H1 (cell line): ENCODE measurements at regions not wholly inside any gene's neighbourhood (a gene's known extent, or its start where the extent isn't known, plus 50 kb on each side); places are given as distances from the start of the nearest gene placed in this dataset.

Source experiments
- CTCF ChIA-PET: fragments of 300-600 bp; sonication (Branson Sonifier 250); formaldehyde crosslinking; loops from one replicate; lab custom pipeline; 2021; ENCODE audit not compliant: partially characterized antibody; lab: Charles Lee
- POLR2A ChIA-PET: fragments of 300-600 bp; sonication (Branson Sonifier 250); formaldehyde crosslinking; loops from one replicate; lab custom pipeline; 2021; ENCODE audit warnings: inconsistent platforms; ENCODE audit not compliant: partially characterized antibody; lab: Charles Lee
- DNase-seq, 2 experiments: peaks; one replicate each; pipeline versions ENCODE4 v3.0.0 to v3.0.0-alpha.2; 2010 to 2022; ENCODE audit warnings: low spot score in 2 of 2, low read depth in 1 of 2, mixed read lengths in 1 of 2
- FAIRE-seq: peaks from 2 replicates; lab custom pipeline; 2011; peaks lifted over from hg19 to GRCh38; lab: Jason Lieb, UNC
- H2AFZ ChIP-seq: 2 replicates; pipeline ENCODE4 v1.8.1; 2012; ENCODE audit warnings: low read length, inconsistent platforms
- H2AK5ac ChIP-seq: 2 replicates; pipeline ENCODE4 v1.6.1; 2013; ENCODE audit warnings: low read depth, low read length
- H2BK120ac ChIP-seq: replicated peaks from 2 replicates; pipeline ENCODE3; 2013; ENCODE audit warnings: low read depth, low read length, inconsistent platforms
- H2BK12ac ChIP-seq: 2 replicates; pipeline ENCODE4 v1.6.1; 2013; ENCODE audit warnings: low read depth, low read length
- H2BK15ac ChIP-seq: 2 replicates; pipeline ENCODE4 v1.6.1; 2013; ENCODE audit warnings: low read length
- H2BK20ac ChIP-seq: 2 replicates; pipeline ENCODE4 v1.6.1; 2013; ENCODE audit warnings: low read length
- H2BK5ac ChIP-seq: 2 replicates; pipeline ENCODE4 v1.6.1; 2013; ENCODE audit warnings: low read depth, low read length
- H3K14ac ChIP-seq: 2 replicates; pipeline ENCODE4 v1.6.1; 2013; ENCODE audit warnings: inconsistent platforms; ENCODE audit not compliant: insufficient read length
- H3K18ac ChIP-seq: 2 replicates; pipeline ENCODE4 v1.6.1; 2013; ENCODE audit warnings: low read length; ENCODE audit errors: extremely low read depth
- H3K23ac ChIP-seq: 2 replicates; pipeline ENCODE4 v1.6.1; 2013; ENCODE audit warnings: inconsistent platforms; ENCODE audit not compliant: insufficient read length
- H3K23me2 ChIP-seq: 2 replicates; pipeline ENCODE4 v1.6.1; 2013; ENCODE audit warnings: low read depth, low read length
- H3K27ac ChIP-seq: 2 replicates; pipeline ENCODE4 v1.6.1; 2011; ENCODE audit warnings: low read depth, low read length, inconsistent platforms
- H3K27me3 ChIP-seq, 4 experiments: replicated peaks in 1 of 4; 1 replicate in 1 of 4; 2 replicates in 3 of 4; pipeline versions ENCODE4 v1.6.1 to v1.8.1; 2011 to 2013; ENCODE audit warnings: low read length in 3 of 4, mild to moderate bottlenecking in 3 of 4, inconsistent platforms in 2 of 4, mixed read lengths in 2 of 4, moderate library complexity in 1 of 4; ENCODE audit not compliant: control insufficient read depth in 3 of 4, insufficient read depth in 3 of 4; ENCODE audit errors: extremely low read depth in 1 of 4
- H3K36me3 ChIP-seq, 4 experiments: 2 replicates each; pipeline versions ENCODE4 v1.6.1 to v1.8.1; 2011 to 2013; ENCODE audit warnings: mild to moderate bottlenecking in 4 of 4, low read length in 3 of 4, moderate library complexity in 2 of 4, control low read depth in 1 of 4, inconsistent platforms in 1 of 4; ENCODE audit not compliant: insufficient read depth in 4 of 4, control insufficient read depth in 2 of 4
- H3K4ac ChIP-seq: replicated peaks from 2 replicates; pipeline ENCODE3; 2013; ENCODE audit warnings: low read length, low read depth, mixed read lengths, inconsistent platforms; ENCODE audit not compliant: insufficient read length
- H3K4me1 ChIP-seq, 4 experiments: replicated peaks in 1 of 4; 1 replicate in 1 of 4; 2 replicates in 3 of 4; pipeline versions ENCODE4 v1.6.1 to v1.8.1; 2011 to 2013; ENCODE audit warnings: low read length in 3 of 4, inconsistent platforms in 2 of 4, mixed read lengths in 1 of 4; ENCODE audit not compliant: insufficient read depth in 4 of 4, control insufficient read depth in 3 of 4
- H3K4me2 ChIP-seq, 2 experiments: 2 replicates each; pipeline versions ENCODE4 v1.6.1 to v1.8.1; 2011 to 2013; ENCODE audit warnings: low read depth in 2 of 2, low read length in 2 of 2, control low read depth in 1 of 2, inconsistent platforms in 1 of 2, mild to moderate bottlenecking in 1 of 2; ENCODE audit not compliant: insufficient read depth in 1 of 2
- H3K4me3 ChIP-seq, 4 experiments: fragments of 200-600, 300-600 bp in 1 of 4; sonication (generic), shearing (Covaris generic), sonication (Bioruptor Twin) in 1 of 4; 2 replicates each; pipeline versions ENCODE4 v1.5.1 to v1.8.1; 2011 to 2016; ENCODE audit warnings: low read length in 4 of 4, low read depth in 3 of 4, control low read depth in 2 of 4, inconsistent platforms in 2 of 4, mild to moderate bottlenecking in 2 of 4, mixed read lengths in 1 of 4, moderate library complexity in 1 of 4; ENCODE audit not compliant: insufficient read depth in 2 of 4; ENCODE audit errors: extremely low read depth in 1 of 4
- H3K56ac ChIP-seq: replicated peaks from 2 replicates; pipeline ENCODE3; 2013; ENCODE audit warnings: low read depth, mild to moderate bottlenecking, mixed read lengths, low read length, inconsistent platforms; ENCODE audit not compliant: insufficient read length
- H3K79me1 ChIP-seq: 2 replicates; pipeline ENCODE4 v1.6.1; 2013; ENCODE audit warnings: low read depth, low read length, control low read depth
- H3K79me2 ChIP-seq, 2 experiments: 2 replicates each; pipeline versions ENCODE4 v1.6.1 to v1.8.1; 2012 to 2013; ENCODE audit warnings: low read length in 2 of 2, mild to moderate bottlenecking in 2 of 2, inconsistent platforms in 1 of 2; ENCODE audit not compliant: insufficient read depth in 2 of 2, control insufficient read depth in 1 of 2
- H3K9ac ChIP-seq, 4 experiments: replicated peaks in 1 of 4; 1 replicate in 1 of 4; 2 replicates in 3 of 4; pipeline versions ENCODE4 v1.6.1 to v1.8.1; 2011 to 2013; ENCODE audit warnings: low read depth in 3 of 4, low read length in 3 of 4, control low read depth in 2 of 4, mild to moderate bottlenecking in 2 of 4, moderate library complexity in 2 of 4, inconsistent platforms in 1 of 4; ENCODE audit errors: extremely low read depth in 1 of 4
- H3K9me3 ChIP-seq, 2 experiments: 2 replicates each; pipeline versions ENCODE4 v1.6.1 to v1.8.1; 2012 to 2013; ENCODE audit warnings: mild to moderate bottlenecking in 2 of 2, moderate library complexity in 2 of 2, control low read depth in 1 of 2, inconsistent platforms in 1 of 2, low read depth in 1 of 2, low read length in 1 of 2, mixed read lengths in 1 of 2; ENCODE audit not compliant: insufficient read depth in 2 of 2
- H4K20me1 ChIP-seq, 2 experiments: replicated peaks in 1 of 2; 2 replicates each; pipeline versions ENCODE3 to v1.8.1; 2011 to 2013; ENCODE audit warnings: inconsistent platforms in 2 of 2, low read length in 2 of 2, mild to moderate bottlenecking in 1 of 2; ENCODE audit not compliant: insufficient read depth in 2 of 2, control insufficient read depth in 1 of 2
- H4K5ac ChIP-seq: 2 replicates; pipeline ENCODE4 v1.6.1; 2013; ENCODE audit warnings: low read length, low read depth, mixed read lengths, inconsistent platforms; ENCODE audit not compliant: insufficient read length
- H4K8ac ChIP-seq: 2 replicates; pipeline ENCODE4 v1.8.0; 2013; ENCODE audit warnings: mild to moderate bottlenecking, moderate library complexity, low read length, inconsistent platforms; ENCODE audit not compliant: insufficient read depth; ENCODE audit errors: extremely low read depth
- H4K91ac ChIP-seq: replicated peaks from 2 replicates; pipeline ENCODE3; 2013; ENCODE audit warnings: low read length, mixed read lengths, inconsistent platforms; ENCODE audit not compliant: insufficient read length
- CBX5 ChIP-seq: fragments of 300-800, 300-1000 bp; sonication (generic); IDR thresholded peaks from 2 replicates; pipeline ENCODE4 v1.7.1; 2016; ENCODE audit warnings: antibody characterized with exemption, low read length, low read depth
- CEBPB ChIP-seq: IDR thresholded peaks from 2 replicates; pipeline ENCODE4 v1.6.1; 2012; ENCODE audit warnings: low read depth, low read length
- EGR1 ChIP-seq: IDR thresholded peaks from 2 replicates; pipeline ENCODE4 v1.6.1; 2011; ENCODE audit warnings: low read depth, low read length, borderline replicate concordance
- KDM5A ChIP-seq: fragments of 200-600 bp; IDR thresholded peaks from 2 replicates; pipeline ENCODE4 v1.7.1; 2012; ENCODE audit warnings: mild to moderate bottlenecking, low read length, inconsistent platforms, mixed read lengths
- MAFK ChIP-seq: IDR thresholded peaks from 2 replicates; pipeline ENCODE4 v1.6.1; 2012; ENCODE audit warnings: low read depth, mild to moderate bottlenecking, improper control_type of control experiment, low read length
- NANOG ChIP-seq: IDR thresholded peaks from 2 replicates; pipeline ENCODE4 v1.6.1; 2011; ENCODE audit warnings: low read length, low read depth, mild to moderate bottlenecking, inconsistent platforms; ENCODE audit not compliant: insufficient read depth, poor library complexity, severe bottlenecking
- SP4 ChIP-seq: IDR thresholded peaks from 2 replicates; pipeline ENCODE4 v1.6.1; 2012; ENCODE audit warnings: low read length, inconsistent platforms
- TAF7 ChIP-seq: optimal IDR thresholded peaks from 2 replicates; pipeline ENCODE3; 2011; ENCODE audit warnings: low read depth, mild to moderate bottlenecking, inconsistent platforms, low read length, moderate library complexity, borderline replicate concordance
- WGBS, 2 experiments: shearing (Covaris generic) in 1 of 2; methylation state at CpG; one replicate each; pipeline versions ENCODE4 v1.1.6 to v1.1.7; 2013 to 2015; ENCODE audit warnings: low lambda C conversion rate in 2 of 2, mixed read lengths in 2 of 2, inconsistent platforms in 1 of 2, low coverage in 1 of 2, missing lambda C conversion rate in 1 of 2; ENCODE audit not compliant: insufficient replicate concordance in 2 of 2, insufficient coverage in 1 of 2, insufficient read length in 1 of 2; ENCODE audit errors: extremely low coverage in 1 of 2, missing lambda C conversion rate in 1 of 2; 5-methylcytosine and 5-hydroxymethylcytosine counted together

GRCh38 chr13:66037096-66037495 is 1193.0 kb downstream of the PCDH9 start:
- H4K20me1 ChIP-seq = no peaks in the 10 kb centered on the region
- no peak overlapping the region for H3K4ac ChIP-seq
- no peak overlapping the region for H3K4me3 ChIP-seq
- H3K4me2 ChIP-seq = no peak overlapping the region
- POLR2A ChIA-PET = no interaction called here
- H4K8ac ChIP-seq = no peak overlapping the region
- no peak overlapping the region for H3K18ac ChIP-seq
- no peak overlapping the region for H4K5ac ChIP-seq
- DNase-seq = no peak
- H3K4me1 ChIP-seq = no peaks in the 10 kb centered on the region; a peak in 1 of 7 replicates
- H3K23me2 ChIP-seq = peaks cover 1% of the 10 kb centered on the region; the same call in 1 of the 2 replicates
- no peaks in the 10 kb centered on the region for H3K79me2 ChIP-seq
- no peak overlapping the region for H3K27ac ChIP-seq
- H3K79me1 ChIP-seq = no peaks in the 10 kb centered on the region
- no peak overlapping the region for H3K14ac ChIP-seq
- H3K23ac ChIP-seq = no peak overlapping the region
- no peak overlapping the region for H2BK12ac ChIP-seq
- H3K56ac ChIP-seq = no peak overlapping the region
- no peak for FAIRE-seq
- CTCF ChIA-PET = interaction anchor here (1.3 kb wide), 1 partner anchor 52 kb away, joined by 3 read pairs; no protein-coding TSS in a partner anchor
- no peak overlapping the region for H2BK5ac ChIP-seq
- no peak overlapping the region for H2BK120ac ChIP-seq
- no peaks in the 10 kb centered on the region for H3K27me3 ChIP-seq
- WGBS, 2 experiments = 88% methylated on average over 2 of the region's 2 CpGs; no CpG with 5 or more reads in 1 of the 2 experiments
- no peaks in the 10 kb centered on the region for H3K9me3 ChIP-seq
- H2BK20ac ChIP-seq = no peak overlapping the region
- no peak overlapping the region for H4K91ac ChIP-seq
- H2BK15ac ChIP-seq = no peak overlapping the region
- H2AFZ ChIP-seq = no peak overlapping the region
- no peak overlapping the region for H2AK5ac ChIP-seq
- H3K36me3 ChIP-seq = no peaks in the 10 kb centered on the region
- no peak overlapping the region for H3K9ac ChIP-seq
- no peak for TF ChIP-seq NANOG
- no peak for TF ChIP-seq CBX5
- TF ChIP-seq MAFK = no peak
- TF ChIP-seq SP4 = no peak
- TF ChIP-seq CEBPB = no peak
- no peak for TF ChIP-seq TAF7
- TF ChIP-seq EGR1 = no peak
- TF ChIP-seq KDM5A = no peak
